Body of pancreas (tissue), 4 donors: ENCODE measurements at regions not wholly inside any gene's neighbourhood (a gene's known extent, or its start where the extent isn't known, plus 50 kb on each side); places are given as distances from the start of the nearest gene placed in this dataset.

Experiments
- ATAC-seq: fragments of 150-250 bp; one replicate; pipeline ENCODE4 v1.9.1; 2016
- DNase-seq, 4 donors: peaks; one replicate each; pipeline ENCODE4 v3.0.0-alpha.2; 2019
- H3K27ac ChIP-seq, 4 donors: fragments of 200-600 bp; sonication (generic); 1 replicate in 3 of 4; 2 replicates in 1 of 4; pipeline versions ENCODE4 v1.5.1 to v1.6.1; 2016 to 2019; ENCODE audit warnings: mild to moderate bottlenecking in 1 of 4, mixed read lengths in 1 of 4, moderate library complexity in 1 of 4
- H3K27me3 ChIP-seq, 2 donors: fragments of 200-600 bp; sonication (generic); one replicate each; pipeline ENCODE4 v1.6.0; 2016; ENCODE audit warnings: mild to moderate bottlenecking in 1 of 2
- H3K36me3 ChIP-seq, 2 donors: fragments of 200-600 bp; sonication (generic); replicated peaks in 1 of 2; 2 replicates each; pipeline ENCODE4 v1.5.1; 2016; ENCODE audit warnings: low read depth in 2 of 2; ENCODE audit not compliant: insufficient read depth in 1 of 2
- H3K4me1 ChIP-seq: fragments of 200-600 bp; sonication (generic); one replicate; pipeline ENCODE4 v1.6.0; 2016
- H3K4me3 ChIP-seq, 2 donors: fragments of 200-600 bp; sonication (generic); 1 replicate in 1 of 2; 2 replicates in 1 of 2; pipeline ENCODE4 v1.5.1; 2016 to 2019
- H3K9me3 ChIP-seq, 3 donors: fragments of 200-600 bp; sonication (generic); 1 replicate in 2 of 3; 2 replicates in 1 of 3; pipeline ENCODE4 v1.5.1; 2016
- CTCF ChIP-seq, 7 experiments: fragments of 450-650 bp in 4 of 7; fragments of 200-600 bp in 3 of 7; sonication (generic) in 3 of 7; IDR thresholded peaks; one replicate each; pipeline ENCODE4 v1.5.1; 2016 to 2019; ENCODE audit warnings: antibody characterized with exemption in 7 of 7
- POLR2A ChIP-seq, 3 donors: fragments of 450-650 bp; IDR thresholded peaks; one replicate each; pipeline ENCODE4 v1.6.1; 2016; ENCODE audit warnings: antibody characterized with exemption in 3 of 3, mild to moderate bottlenecking in 2 of 3
- WGBS, 2 donors: methylation state at CpG; one replicate each; pipeline ENCODE4 v1.1.5; 2017; 5-methylcytosine and 5-hydroxymethylcytosine counted together
- intact Hi-C: fragments of 100-400 bp; cut with DNase I; formaldehyde crosslinking; loops from one replicate; pipeline ENCODE4 v1.15.1; 2023

DNA sequence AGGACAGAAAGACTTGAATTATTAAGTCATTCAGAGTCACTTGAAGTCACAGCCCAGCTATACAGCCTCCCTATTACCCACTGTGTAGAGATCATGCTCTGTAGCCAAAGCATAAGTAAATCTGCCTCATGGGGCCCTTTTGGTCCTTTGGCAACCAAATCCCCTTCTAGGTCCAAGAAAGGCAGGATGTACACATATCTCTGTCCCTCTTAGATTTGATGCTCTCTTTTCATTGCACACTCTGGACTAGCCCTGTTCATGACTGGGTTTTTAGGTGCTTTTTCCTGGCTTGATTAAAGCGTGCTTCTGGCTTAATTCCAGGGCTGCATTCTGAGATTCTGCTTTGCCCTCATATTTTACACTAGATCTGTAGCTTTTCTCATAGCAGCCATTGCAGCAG, 296.8 kb downstream of the TENT5A start:
- 27 to 43% methylated on average over 1 of the region's 1 CpG for WGBS, 2 donors
- H3K4me1 ChIP-seq, result no peaks in the 10 kb centered on the region
- intact Hi-C loops, result no loop called here
- TF ChIP-seq POLR2A (IDR thresholded peaks at IDR 0.05) (no peak), CTCF (IDR thresholded peaks at IDR 0.05) (no peak)
- H3K36me3 ChIP-seq, result no peaks in the 10 kb centered on the region
- H3K4me3 ChIP-seq, result no peak overlapping the region
- no peak overlapping the region for H3K27ac ChIP-seq
- H3K27me3 ChIP-seq, result no peaks in the 10 kb centered on the region
- ATAC-seq (no peak), DNase-seq (no peak)
- H3K9me3 ChIP-seq, result no peaks in the 10 kb centered on the region

DNA sequence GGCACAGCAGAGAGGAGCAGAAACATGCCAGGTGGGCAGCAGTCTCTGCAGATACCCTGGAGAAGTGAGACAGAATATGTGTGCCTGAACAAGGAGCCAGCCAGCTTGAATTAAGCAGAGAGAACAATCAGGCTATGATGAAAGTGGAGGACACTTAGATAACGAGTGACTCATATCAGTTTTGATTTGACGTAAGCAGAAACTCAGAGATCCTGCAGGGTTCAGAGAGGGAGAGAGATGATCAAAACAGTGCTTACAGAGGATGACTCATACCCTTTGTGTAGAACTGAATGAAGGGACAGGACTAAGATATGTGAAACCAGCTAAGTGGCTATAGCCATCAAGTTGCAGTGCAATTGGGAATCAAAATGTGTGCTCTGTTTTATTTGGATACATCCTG, 300.7 kb downstream of the TENT5A start:
- 13 to 37% methylated on average over 2 of the region's 2 CpGs for WGBS, 2 donors
- Histone ChIP-seq H3K4me3 (no peak overlapping the region), H3K4me1 (no peaks in the 10 kb centered on the region), H3K27me3 (no peaks in the 10 kb centered on the region), H3K36me3 (no peaks in the 10 kb centered on the region), H3K27ac (no peak overlapping the region), H3K9me3 (no peaks in the 10 kb centered on the region)
- ATAC-seq, result peak; percentile 55
- intact Hi-C loops, result no loop called here
- peak in 1 of 4 donors; percentile 3 for DNase-seq
- no peak for TF ChIP-seq CTCF (IDR thresholded peaks at IDR 0.05)

GRCh38 chr6:81450180-81450579, 302.3 kb downstream of the TENT5A start:
- H3K4me1 ChIP-seq, result peaks cover 9% of the 10 kb centered on the region
- H3K4me3 ChIP-seq, result no peak overlapping the region
- H3K27ac ChIP-seq, result no peak overlapping the region
- intact Hi-C loops, result no loop called here
- TF ChIP-seq POLR2A (IDR thresholded peaks at IDR 0.05), result no peak
- no peak for TF ChIP-seq CTCF (IDR thresholded peaks at IDR 0.05)
- H3K27me3 ChIP-seq, result no peaks in the 10 kb centered on the region
- H3K9me3 ChIP-seq, result no peaks in the 10 kb centered on the region
- ATAC-seq (peak; percentile 35), DNase-seq (peak in 1 of 4 donors; percentile 8)
- 28 to 31% methylated on average over 2 of the region's 2 CpGs for WGBS, 2 donors
- no peaks in the 10 kb centered on the region for H3K36me3 ChIP-seq

DNA sequence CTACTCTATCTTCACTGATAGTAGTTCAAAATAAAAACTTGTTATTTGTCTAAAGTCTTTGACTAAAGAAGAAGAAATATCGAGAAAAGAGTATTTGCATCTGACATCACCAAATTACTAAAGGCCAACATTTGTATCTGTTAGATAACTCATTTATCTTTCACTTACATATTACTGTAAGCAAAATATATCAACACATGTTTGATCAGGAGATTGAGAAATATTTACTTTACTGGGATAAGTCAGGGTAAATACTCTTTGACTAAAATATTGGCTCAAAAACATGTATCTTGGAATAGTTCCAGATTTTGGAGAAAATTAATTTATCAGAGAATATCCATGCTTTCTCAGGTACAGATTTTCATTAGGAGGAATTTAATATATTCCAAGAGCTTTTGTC, 306.0 kb downstream of the TENT5A start:
- DNase-seq, result no peak
- WGBS, 2 donors, result 17 to 20% methylated on average over 1 of the region's 1 CpG
- no peak for ATAC-seq

More for the DNA sequence above, 306.0 kb downstream of the TENT5A start:
- Histone ChIP-seq H3K9me3 (no peaks in the 10 kb centered on the region), H3K4me3 (no peak overlapping the region), H3K27ac (no peak overlapping the region), H3K27me3 (no peaks in the 10 kb centered on the region), H3K36me3 (no peaks in the 10 kb centered on the region), H3K4me1 (peaks cover 9% of the 10 kb centered on the region)
- intact Hi-C loops, result no loop called here
- no peak for TF ChIP-seq CTCF (IDR thresholded peaks at IDR 0.05)
- no peak for TF ChIP-seq POLR2A (IDR thresholded peaks at IDR 0.05)
